AG04450 (cell line): ENCODE measurements at regions not wholly inside any gene's neighbourhood (a gene's known extent, or its start where the extent isn't known, plus 50 kb on each side); places are given as distances from the start of the nearest gene placed in this dataset.

Experiments used
- CTCF ChIA-PET: fragments of 300-600, 350-600 bp; formaldehyde crosslinking; extraction: SDS; loops from one replicate; lab custom pipeline; 2022; ENCODE audit warnings: antibody characterized with exemption, inconsistent platforms; lab: Charles Lee
- POLR2A ChIA-PET: fragments of 350-600 bp; formaldehyde crosslinking; extraction: SDS; loops from one replicate; lab custom pipeline; 2021; ENCODE audit warnings: antibody characterized with exemption, inconsistent platforms; lab: Yijun Ruan, JAX
- DNase-seq: peaks from one replicate; pipeline ENCODE4 v3.0.0-alpha.2; 2011; ENCODE audit warnings: low read depth, low spot score
- H3K27ac ChIP-seq: one replicate; pipeline ENCODE4 v1.5.1; 2012; ENCODE audit warnings: low read depth, low read length, control low read depth
- H3K27me3 ChIP-seq: one replicate; pipeline ENCODE4 v1.6.0; 2012; ENCODE audit warnings: low read length; ENCODE audit not compliant: control insufficient read depth, insufficient read depth
- H3K4me3 ChIP-seq: 2 replicates; pipeline ENCODE4 v1.5.1; 2011; ENCODE audit warnings: mild to moderate bottlenecking, low read depth, low read length, control low read depth
- H3K9me3 ChIP-seq: 2 replicates; pipeline ENCODE4 v1.5.1; 2012; ENCODE audit warnings: low read length; ENCODE audit not compliant: control insufficient read depth, insufficient read depth
- TF ChIP-seq, protein P1 (sequence below): IDR thresholded peaks from 2 replicates; pipeline ENCODE4 v1.5.1; 2011; ENCODE audit warnings: low read depth, low read length, control low read depth, inconsistent platforms

DNA sequence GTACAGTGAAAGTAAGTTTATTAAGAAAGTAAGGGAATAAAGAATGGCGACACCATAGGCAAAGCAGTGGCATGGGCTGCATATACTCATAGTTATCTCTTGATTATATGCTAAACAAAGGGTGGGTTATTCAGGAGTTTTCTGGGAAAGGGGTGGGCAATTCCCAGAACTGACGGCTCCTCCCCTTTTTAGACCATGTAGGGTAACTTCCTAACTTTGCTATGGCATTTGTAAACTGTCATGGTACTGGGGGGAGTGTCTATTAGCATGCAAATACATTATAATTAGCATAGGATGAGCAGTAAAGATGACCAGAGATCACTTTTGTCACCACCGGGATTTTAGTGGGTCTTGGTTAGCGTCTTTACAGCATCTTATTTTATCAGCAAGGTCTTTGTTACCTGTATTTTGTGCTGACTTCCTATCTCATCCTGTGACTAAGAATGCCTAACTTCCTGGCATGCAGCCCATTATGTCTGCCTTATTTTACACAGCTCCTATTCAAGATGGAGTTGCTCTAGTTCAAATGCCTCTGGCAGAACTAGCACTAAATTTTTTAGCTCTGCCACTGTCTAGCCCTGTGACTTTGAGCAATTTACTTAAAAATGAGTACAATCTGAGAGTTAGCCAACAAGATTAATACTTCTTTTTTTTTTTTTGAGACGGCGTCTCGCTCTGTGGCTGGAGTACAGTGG, 110.3 kb upstream of the PALMD start:
- CTCF ChIA-PET = interaction anchor here (2.3 kb wide), 1 partner anchor 9 kb away, joined by 9 read pairs; no protein-coding TSS in a partner anchor

DNA sequence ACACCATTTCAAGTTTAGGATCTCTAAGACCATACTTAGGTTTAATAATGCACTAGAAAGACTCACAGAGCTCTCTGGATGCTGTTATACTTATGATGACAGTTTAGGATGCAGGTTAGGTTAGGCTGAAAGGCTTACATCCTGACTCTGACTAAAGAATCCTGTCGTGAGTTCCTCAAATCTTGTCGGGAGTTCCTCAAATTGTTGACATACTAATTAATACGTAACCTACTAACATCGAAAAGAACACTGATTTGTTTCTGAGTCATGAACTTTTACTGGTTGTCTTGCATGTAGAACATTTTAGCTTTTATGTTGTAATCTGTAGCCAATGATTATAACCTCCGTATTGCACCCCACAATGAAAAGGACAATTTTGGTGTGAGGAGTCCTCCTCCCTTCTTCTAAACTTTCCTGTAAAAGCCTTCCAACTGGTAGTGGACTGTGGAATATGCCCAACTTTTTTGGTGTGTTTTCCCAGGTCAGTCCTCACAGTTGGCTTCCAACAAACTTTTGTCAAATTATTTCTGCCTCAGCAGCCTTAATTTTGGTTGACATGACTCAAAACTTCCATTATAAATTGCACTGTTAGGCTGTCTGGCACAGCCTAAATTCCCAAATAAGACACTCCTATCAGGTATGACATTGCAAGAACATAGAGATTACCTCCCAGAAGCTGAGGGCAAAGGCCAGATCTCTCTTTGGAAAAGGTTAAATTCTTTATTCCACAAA, 107.9 kb upstream of the PALMD start:
- TF ChIP-seq, protein P1, sequence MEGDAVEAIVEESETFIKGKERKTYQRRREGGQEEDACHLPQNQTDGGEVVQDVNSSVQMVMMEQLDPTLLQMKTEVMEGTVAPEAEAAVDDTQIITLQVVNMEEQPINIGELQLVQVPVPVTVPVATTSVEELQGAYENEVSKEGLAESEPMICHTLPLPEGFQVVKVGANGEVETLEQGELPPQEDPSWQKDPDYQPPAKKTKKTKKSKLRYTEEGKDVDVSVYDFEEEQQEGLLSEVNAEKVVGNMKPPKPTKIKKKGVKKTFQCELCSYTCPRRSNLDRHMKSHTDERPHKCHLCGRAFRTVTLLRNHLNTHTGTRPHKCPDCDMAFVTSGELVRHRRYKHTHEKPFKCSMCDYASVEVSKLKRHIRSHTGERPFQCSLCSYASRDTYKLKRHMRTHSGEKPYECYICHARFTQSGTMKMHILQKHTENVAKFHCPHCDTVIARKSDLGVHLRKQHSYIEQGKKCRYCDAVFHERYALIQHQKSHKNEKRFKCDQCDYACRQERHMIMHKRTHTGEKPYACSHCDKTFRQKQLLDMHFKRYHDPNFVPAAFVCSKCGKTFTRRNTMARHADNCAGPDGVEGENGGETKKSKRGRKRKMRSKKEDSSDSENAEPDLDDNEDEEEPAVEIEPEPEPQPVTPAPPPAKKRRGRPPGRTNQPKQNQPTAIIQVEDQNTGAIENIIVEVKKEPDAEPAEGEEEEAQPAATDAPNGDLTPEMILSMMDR = no peak
- Histone ChIP-seq H3K27me3 (no peaks in the 10 kb centered on the region), H3K4me3 (no peak overlapping the region), H3K9me3 (no peaks in the 10 kb centered on the region), H3K27ac (no peak overlapping the region)
- no peak for DNase-seq
- POLR2A ChIA-PET = no interaction called here
- CTCF ChIA-PET = interaction anchor here (2.3 kb wide), 1 partner anchor 11 kb away, joined by 9 read pairs; no protein-coding TSS in a partner anchor

More for the DNA sequence above, 110.3 kb upstream of the PALMD start:
- POLR2A ChIA-PET = no interaction called here
- Histone ChIP-seq H3K4me3 (no peak overlapping the region), H3K27ac (no peak overlapping the region), H3K27me3 (no peaks in the 10 kb centered on the region), H3K9me3 (no peaks in the 10 kb centered on the region)
- no peak for DNase-seq
- TF ChIP-seq, protein P1 = no peak

DNA sequence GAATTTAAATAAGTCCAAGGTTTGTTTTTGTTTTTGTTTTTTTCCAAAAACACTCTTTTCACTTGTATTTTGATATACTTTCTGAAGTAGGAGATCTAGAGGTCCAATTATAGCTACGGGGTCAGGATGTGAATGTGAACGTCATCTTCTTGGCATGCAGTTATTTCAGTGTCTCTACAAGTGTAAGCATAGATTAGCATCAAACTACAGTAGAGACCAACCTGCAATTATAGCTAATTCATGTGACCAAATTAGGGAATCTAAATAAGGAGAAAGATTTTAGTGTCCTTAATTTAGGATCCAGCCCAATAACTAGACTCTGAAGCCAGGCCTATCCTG, 107.3 kb upstream of the PALMD start:
- no peak for DNase-seq
- no peaks in the 10 kb centered on the region for H3K27me3 ChIP-seq
- TF ChIP-seq, protein P1 = no peak
- ChIA-PET POLR2A (no interaction called here), CTCF (interaction anchor here (0.5 kb wide), 1 partner anchor 57 kb away, joined by 3 read pairs; no protein-coding TSS in a partner anchor)
- H3K9me3 ChIP-seq = no peaks in the 10 kb centered on the region
- H3K27ac ChIP-seq = no peak overlapping the region
- H3K4me3 ChIP-seq = no peak overlapping the region

DNA sequence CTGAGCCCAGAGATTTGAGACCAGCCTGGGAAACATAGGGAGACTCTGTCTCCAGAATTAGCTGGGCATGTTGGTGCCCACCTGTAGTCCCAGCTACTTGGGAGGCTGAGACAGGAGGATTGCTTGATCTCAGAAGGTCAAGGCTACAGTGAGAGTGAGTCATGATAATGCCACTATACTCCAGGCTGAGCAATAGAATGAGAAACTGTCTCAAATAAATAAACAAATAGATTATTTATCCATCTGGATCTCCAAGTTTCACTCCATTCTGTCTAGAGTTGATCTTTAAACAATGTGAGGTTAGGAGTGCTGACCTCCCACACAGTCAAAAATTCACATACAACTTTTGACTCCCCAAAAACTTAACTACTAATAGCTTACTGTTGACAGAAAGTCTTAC, 106.8 kb upstream of the PALMD start:
- DNase-seq = no peak
- CTCF ChIA-PET = interaction anchor here (0.5 kb wide), 1 partner anchor 56 kb away, joined by 3 read pairs; no protein-coding TSS in a partner anchor
- Histone ChIP-seq H3K9me3 (no peaks in the 10 kb centered on the region), H3K27ac (no peak overlapping the region), H3K27me3 (no peaks in the 10 kb centered on the region), H3K4me3 (no peak overlapping the region)
- TF ChIP-seq, protein P1 = no peak
- POLR2A ChIA-PET = no interaction called here

DNA sequence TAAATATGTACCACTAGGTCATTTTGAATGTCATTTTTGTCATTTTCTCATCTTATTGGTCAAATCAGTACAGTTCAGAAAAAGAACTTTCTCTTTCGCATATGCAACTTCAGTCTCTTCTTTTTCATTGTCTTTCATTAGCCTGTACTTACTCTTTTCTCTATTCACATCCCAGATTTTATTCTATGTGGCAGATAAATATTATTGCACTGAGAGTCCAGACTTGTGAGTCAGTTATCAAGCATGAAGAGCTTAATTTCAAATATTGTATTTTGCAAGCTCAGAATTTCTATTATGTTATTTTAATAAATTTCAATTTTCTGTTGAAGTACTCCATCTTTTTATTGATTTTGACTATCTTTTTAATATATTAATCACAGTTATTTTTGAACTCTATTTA, 105.2 kb upstream of the PALMD start:
- CTCF ChIA-PET = interaction anchor here (1.2 to 1.8 kb wide), 2 partner anchors 15 to 360 kb away, joined by 3 to 5 read pairs; no protein-coding TSS in a partner anchor

More for the DNA sequence above, 105.2 kb upstream of the PALMD start:
- no peak overlapping the region for H3K4me3 ChIP-seq
- H3K9me3 ChIP-seq = no peaks in the 10 kb centered on the region
- H3K27ac ChIP-seq = no peak overlapping the region
- no peak for DNase-seq
- POLR2A ChIA-PET = interaction anchor here (1.0 kb wide), 1 partner anchor 59 kb away, joined by 3 read pairs; no protein-coding TSS in a partner anchor
- no peaks in the 10 kb centered on the region for H3K27me3 ChIP-seq
- TF ChIP-seq, protein P1 = no peak
